GM08714 (cell line): ENCODE measurements at regions not wholly inside any gene's neighbourhood (a gene's known extent, or its start where the extent isn't known, plus 50 kb on each side); places are given as distances from the start of the nearest gene placed in this dataset.

ENCODE experiments used
- H3K4me3 ChIP-seq: fragments of 200-500 bp; sonication (Bioruptor generic); 2 replicates; pipeline ENCODE4 v1.5.1; 2014; ENCODE audit warnings: mild to moderate bottlenecking, low read length, inconsistent platforms
- ZNF274 ChIP-seq: IDR thresholded peaks from 2 replicates; pipeline ENCODE4 v1.6.1; 2012; ENCODE audit warnings: mild to moderate bottlenecking, low read depth, low read length

GRCh38 chr10:124289851-124290795 is 128.6 kb downstream of the OAT start:
- TF ChIP-seq ZNF274, result no peak
- H3K4me3 ChIP-seq, result no peak overlapping the region

- no peak for TF ChIP-seq ZNF274
- no peak overlapping the region for H3K4me3 ChIP-seq
Measured at GRCh38 chr10:124288928-124289850, 129.5 kb downstream of the OAT start.

GRCh38 chr10:124288486-124288885 is 130.2 kb downstream of the OAT start:
- no peak for TF ChIP-seq ZNF274
- H3K4me3 ChIP-seq, result no peak overlapping the region

GRCh38 chr10:124287791-124288190 is 130.9 kb downstream of the OAT start:
- TF ChIP-seq ZNF274, result no peak

GRCh38 chr10:124287071-124287685 is 131.5 kb downstream of the OAT start:
- TF ChIP-seq ZNF274, result no peak
- H3K4me3 ChIP-seq, result no peak overlapping the region; the same call in 1 of the 2 replicates

More at GRCh38 chr10:124287791-124288190, 130.9 kb downstream of the OAT start:
- no peak overlapping the region for H3K4me3 ChIP-seq

GRCh38 chr10:124286621-124287020 is 132.1 kb downstream of the OAT start:
- H3K4me3 ChIP-seq, result peak overlapping the region; percentile 5; the same call in 1 of the 2 replicates
- no peak for TF ChIP-seq ZNF274

- no peak for TF ChIP-seq ZNF274
- peak overlapping the region; percentile 5; the same call in 1 of the 2 replicates for H3K4me3 ChIP-seq
Measured at GRCh38 chr10:124285587-124286527, 132.9 kb downstream of the OAT start.

- no peak for TF ChIP-seq ZNF274
- H3K4me3 ChIP-seq, result no peak overlapping the region
Measured at GRCh38 chr10:124283949-124284250, 134.8 kb downstream of the OAT start.

GRCh38 chr10:124283215-124283948 is 135.3 kb downstream of the OAT start:
- no peak overlapping the region for H3K4me3 ChIP-seq
- TF ChIP-seq ZNF274, result no peak

GRCh38 chr10:124282326-124282725 is 136.4 kb downstream of the OAT start:
- H3K4me3 ChIP-seq, result no peak overlapping the region
- TF ChIP-seq ZNF274, result no peak

GRCh38 chr10:124281666-124282065 is 137.1 kb downstream of the OAT start:
- no peak overlapping the region for H3K4me3 ChIP-seq
- TF ChIP-seq ZNF274, result no peak

GRCh38 chr10:124280916-124281315 is 137.8 kb downstream of the OAT start:
- no peak for TF ChIP-seq ZNF274
- no peak overlapping the region for H3K4me3 ChIP-seq
